Colonic mucosa (tissue), 4 donors: ENCODE measurements at regions not wholly inside any gene's neighbourhood (a gene's known extent, or its start where the extent isn't known, plus 50 kb on each side); places are given as distances from the start of the nearest gene placed in this dataset.

ENCODE experiments used
- DNase-seq: peaks from one replicate; pipeline ENCODE4 v3.0.0-alpha.2; 2020
- H3K27ac ChIP-seq: fragments of 200-600 bp; one replicate; pipeline ENCODE4 v1.8.0; 2021
- H3K27me3 ChIP-seq: fragments of 200-600 bp; one replicate; pipeline ENCODE4 v1.8.0; 2021
- H3K36me3 ChIP-seq: fragments of 200-600 bp; one replicate; pipeline ENCODE4 v1.8.0; 2021
- H3K4me1 ChIP-seq: fragments of 200-600 bp; one replicate; pipeline ENCODE4 v1.8.0; 2021; ENCODE audit warnings: mild to moderate bottlenecking
- H3K4me3 ChIP-seq: fragments of 200-600 bp; one replicate; pipeline ENCODE4 v1.8.0; 2021
- H3K9ac ChIP-seq, 2 donors: one replicate each; pipeline ENCODE4 v1.7.0; 2013; ENCODE audit warnings: control low read depth in 2 of 2, low read depth in 2 of 2, low read length in 2 of 2
- H3K9me3 ChIP-seq: fragments of 200-600 bp; one replicate; pipeline ENCODE4 v1.8.0; 2021
- intact Hi-C: fragments of 100-400 bp; cut with DNase I; formaldehyde crosslinking; loops from one replicate; pipeline ENCODE4 v1.14.1; 2022
- TF ChIP-seq, protein P1 (sequence below): fragments of 200-600 bp; IDR thresholded peaks from one replicate; pipeline ENCODE4 v1.8.0; 2022; ENCODE audit warnings: antibody characterized with exemption, mild to moderate bottlenecking
- donor health status: healthy.
- donor health status: DM: no; HTN: no; CAD: no.
- donor health status: DM: no; HTN: no; CAD: no.

GRCh38 chr18:38565513-38565912 lies 999.9 kb upstream of the CELF4 start:
- Histone ChIP-seq H3K27ac (no peak overlapping the region), H3K9ac (no peak overlapping the region), H3K9me3 (no peaks in the 10 kb centered on the region), H3K27me3 (no peaks in the 10 kb centered on the region), H3K4me3 (no peak overlapping the region), H3K36me3 (no peaks in the 10 kb centered on the region), H3K4me1 (no peaks in the 10 kb centered on the region)
- no peak for DNase-seq
- intact Hi-C loops: no loop called here
- TF ChIP-seq, protein P1, sequence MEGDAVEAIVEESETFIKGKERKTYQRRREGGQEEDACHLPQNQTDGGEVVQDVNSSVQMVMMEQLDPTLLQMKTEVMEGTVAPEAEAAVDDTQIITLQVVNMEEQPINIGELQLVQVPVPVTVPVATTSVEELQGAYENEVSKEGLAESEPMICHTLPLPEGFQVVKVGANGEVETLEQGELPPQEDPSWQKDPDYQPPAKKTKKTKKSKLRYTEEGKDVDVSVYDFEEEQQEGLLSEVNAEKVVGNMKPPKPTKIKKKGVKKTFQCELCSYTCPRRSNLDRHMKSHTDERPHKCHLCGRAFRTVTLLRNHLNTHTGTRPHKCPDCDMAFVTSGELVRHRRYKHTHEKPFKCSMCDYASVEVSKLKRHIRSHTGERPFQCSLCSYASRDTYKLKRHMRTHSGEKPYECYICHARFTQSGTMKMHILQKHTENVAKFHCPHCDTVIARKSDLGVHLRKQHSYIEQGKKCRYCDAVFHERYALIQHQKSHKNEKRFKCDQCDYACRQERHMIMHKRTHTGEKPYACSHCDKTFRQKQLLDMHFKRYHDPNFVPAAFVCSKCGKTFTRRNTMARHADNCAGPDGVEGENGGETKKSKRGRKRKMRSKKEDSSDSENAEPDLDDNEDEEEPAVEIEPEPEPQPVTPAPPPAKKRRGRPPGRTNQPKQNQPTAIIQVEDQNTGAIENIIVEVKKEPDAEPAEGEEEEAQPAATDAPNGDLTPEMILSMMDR: no peak

DNA sequence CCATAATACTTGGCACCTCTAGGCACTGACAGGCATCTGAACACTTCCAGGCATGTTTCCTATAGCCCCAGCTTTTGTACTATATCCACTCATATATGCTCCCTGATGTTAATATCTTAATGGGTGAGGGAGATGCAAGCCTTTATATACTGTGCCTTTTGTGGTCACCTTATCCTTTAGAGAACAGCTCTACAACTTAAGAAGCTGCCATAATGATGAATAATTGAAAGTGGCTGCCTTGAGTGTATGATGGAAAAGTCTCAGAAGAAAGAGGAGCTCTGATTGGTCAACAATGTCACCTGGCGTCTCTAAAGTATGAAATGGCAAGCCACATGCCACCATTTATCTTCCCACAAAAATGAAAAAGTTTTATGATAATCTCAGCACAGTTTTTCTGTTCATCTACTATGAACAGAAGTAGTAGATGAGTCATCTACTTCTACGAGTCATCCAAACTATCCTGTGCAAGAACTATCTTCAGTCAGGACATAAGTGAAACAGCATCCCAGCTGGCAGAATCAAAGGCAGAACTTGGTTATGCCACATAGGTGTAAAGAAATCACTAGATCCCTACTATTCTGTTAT lies 997.9 kb upstream of the CELF4 start:
- no peak overlapping the region for H3K9ac ChIP-seq
- H3K4me1 ChIP-seq: no peaks in the 10 kb centered on the region
- intact Hi-C loops: no loop called here
- TF ChIP-seq, protein P1: no peak
- no peak overlapping the region for H3K27ac ChIP-seq
- DNase-seq: no peak
- H3K36me3 ChIP-seq: no peaks in the 10 kb centered on the region
- H3K9me3 ChIP-seq: no peaks in the 10 kb centered on the region
- no peaks in the 10 kb centered on the region for H3K27me3 ChIP-seq
- H3K4me3 ChIP-seq: no peak overlapping the region

GRCh38 chr18:38557006-38557405 lies 991.4 kb upstream of the CELF4 start:
- TF ChIP-seq, protein P1: no peak
- no peaks in the 10 kb centered on the region for H3K27me3 ChIP-seq
- no peak overlapping the region for H3K9ac ChIP-seq
- H3K4me3 ChIP-seq: no peak overlapping the region
- H3K27ac ChIP-seq: no peak overlapping the region
- DNase-seq: no peak
- intact Hi-C loops: no loop called here
- H3K9me3 ChIP-seq: no peaks in the 10 kb centered on the region
- H3K4me1 ChIP-seq: no peaks in the 10 kb centered on the region
- no peaks in the 10 kb centered on the region for H3K36me3 ChIP-seq

DNA sequence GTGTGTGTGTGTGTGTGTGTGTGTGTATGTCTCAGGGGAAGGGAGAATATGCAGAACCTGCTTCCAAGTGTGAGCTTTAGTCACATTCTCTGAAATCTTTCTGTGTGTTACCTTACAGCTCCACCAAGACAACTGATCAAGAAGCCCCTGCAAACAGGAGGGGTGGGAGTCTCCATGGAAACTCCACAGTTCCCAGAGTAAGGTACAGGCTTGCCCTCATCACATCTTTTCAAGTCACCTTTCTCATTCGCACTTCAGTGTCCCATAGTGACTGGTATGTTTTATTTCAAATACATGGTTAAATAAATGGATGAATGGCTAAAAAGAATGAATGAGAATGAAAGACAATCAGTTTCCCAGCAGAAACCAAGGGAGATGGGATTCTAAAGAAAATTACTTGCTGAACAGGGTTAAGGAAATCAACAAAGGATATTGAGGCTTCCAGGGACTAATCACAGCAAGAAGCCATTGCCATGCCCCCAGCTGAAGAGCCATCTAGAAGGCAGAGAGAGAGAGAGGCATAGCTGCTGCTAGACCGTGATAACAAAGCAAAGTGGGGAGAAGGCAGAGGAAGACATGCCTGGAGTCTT lies 987.2 kb upstream of the CELF4 start:
- H3K9me3 ChIP-seq: no peaks in the 10 kb centered on the region
- H3K9ac ChIP-seq: no peak overlapping the region
- intact Hi-C loops: no loop called here
- no peak overlapping the region for H3K4me3 ChIP-seq
- H3K36me3 ChIP-seq: no peaks in the 10 kb centered on the region
- no peak for DNase-seq
- H3K27me3 ChIP-seq: no peaks in the 10 kb centered on the region
- no peak overlapping the region for H3K27ac ChIP-seq
- TF ChIP-seq, protein P1: no peak
- no peaks in the 10 kb centered on the region for H3K4me1 ChIP-seq

- Histone ChIP-seq H3K27ac (no peak overlapping the region), H3K36me3 (no peaks in the 10 kb centered on the region)
These were observed 986.3 kb upstream of the CELF4 start for GRCh38 chr18:38551881-38552280.

More at GRCh38 chr18:38551881-38552280, 986.3 kb upstream of the CELF4 start:
- intact Hi-C loops: no loop called here
- Histone ChIP-seq H3K4me3 (no peak overlapping the region), H3K27me3 (no peaks in the 10 kb centered on the region), H3K4me1 (no peaks in the 10 kb centered on the region), H3K9me3 (no peaks in the 10 kb centered on the region), H3K9ac (no peak overlapping the region)
- DNase-seq: no peak
- TF ChIP-seq, protein P1: no peak
